Mesothelial cell of epicardium (in vitro differentiated cells): ENCODE measurements at regions not wholly inside any gene's neighbourhood (a gene's known extent, or its start where the extent isn't known, plus 50 kb on each side); places are given as distances from the start of the nearest gene placed in this dataset.
A peak's percentile ranks its signal among the peaks of the same experiment; 100 is the strongest.

Experiments used
- DNase-seq, 2 experiments: peaks; one replicate each; pipeline ENCODE4 v3.0.0; 2021; ENCODE audit warnings: low spot score in 2 of 2; ENCODE audit not compliant: unreplicated experiment in 2 of 2
- H3K27ac Mint-ChIP-seq: 2 replicates; pipeline ENCODE4 v1.8.0; 2021; ENCODE audit warnings: mixed read lengths
- H3K27me3 Mint-ChIP-seq: 2 replicates; pipeline ENCODE4 v1.8.0; 2021; ENCODE audit warnings: low read depth, mixed read lengths
- H3K36me3 Mint-ChIP-seq: 2 replicates; pipeline ENCODE4 v1.8.0; 2021; ENCODE audit warnings: mixed read lengths
- H3K4me1 Mint-ChIP-seq: 2 replicates; pipeline ENCODE4 v1.8.0; 2021; ENCODE audit warnings: mixed read lengths
- H3K4me3 Mint-ChIP-seq: 2 replicates; pipeline ENCODE4 v1.8.0; 2021; ENCODE audit warnings: mild to moderate bottlenecking, moderate library complexity, mixed read lengths
- H3K9me3 Mint-ChIP-seq: 2 replicates; pipeline ENCODE4 v1.8.0; 2021; ENCODE audit warnings: mixed read lengths
- CTCF ChIP-seq: fragments of 200-600 bp; sonication (generic); IDR thresholded peaks from one replicate; pipeline ENCODE4 v1.5.0; 2021; ENCODE audit warnings: antibody characterized with exemption; ENCODE audit not compliant: unreplicated experiment

GRCh38 chr14:101480022-101480746, 81.1 kb upstream of the DIO3 start:
- H3K4me3 Mint-ChIP-seq: no peak overlapping the region
- no peak overlapping the region for H3K27ac Mint-ChIP-seq
- peaks cover 33% of the 10 kb centered on the region for H3K4me1 Mint-ChIP-seq
- peak; percentile 10 to 22 for DNase-seq
- peaks cover 1% of the 10 kb centered on the region for H3K36me3 Mint-ChIP-seq
- no peaks in the 10 kb centered on the region for H3K27me3 Mint-ChIP-seq
- TF ChIP-seq CTCF: no peak
- H3K9me3 Mint-ChIP-seq: peaks cover 24% of the 10 kb centered on the region

GRCh38 chr14:101480747-101481530, 80.4 kb upstream of the DIO3 start:
- DNase-seq: peak; percentile 7 to 35
- no peak overlapping the region for H3K27ac Mint-ChIP-seq
- H3K36me3 Mint-ChIP-seq: peaks cover 1% of the 10 kb centered on the region
- H3K9me3 Mint-ChIP-seq: peaks cover 31% of the 10 kb centered on the region
- no peak for TF ChIP-seq CTCF
- no peak overlapping the region for H3K4me3 Mint-ChIP-seq
- peaks cover 30% of the 10 kb centered on the region for H3K4me1 Mint-ChIP-seq
- H3K27me3 Mint-ChIP-seq: no peaks in the 10 kb centered on the region

GRCh38 chr14:101481557-101481956, 79.7 kb upstream of the DIO3 start:
- Mint-ChIP-seq H3K9me3 (peaks cover 32% of the 10 kb centered on the region), H3K36me3 (peaks cover 1% of the 10 kb centered on the region), H3K4me3 (no peak overlapping the region), H3K27ac (no peak overlapping the region), H3K27me3 (no peaks in the 10 kb centered on the region), H3K4me1 (peaks cover 27% of the 10 kb centered on the region)
- peak; percentile 1 to 26 for DNase-seq
- no peak for TF ChIP-seq CTCF

- H3K27ac Mint-ChIP-seq: no peak overlapping the region
- DNase-seq: peak in 1 of 2 experiments; percentile 1
- H3K27me3 Mint-ChIP-seq: no peaks in the 10 kb centered on the region
- H3K4me1 Mint-ChIP-seq: peaks cover 23% of the 10 kb centered on the region
- H3K9me3 Mint-ChIP-seq: peaks cover 37% of the 10 kb centered on the region
- H3K36me3 Mint-ChIP-seq: peaks cover 3% of the 10 kb centered on the region
- no peak overlapping the region for H3K4me3 Mint-ChIP-seq
- no peak for TF ChIP-seq CTCF
Measured at GRCh38 chr14:101482066-101482465, 79.2 kb upstream of the DIO3 start.

DNA sequence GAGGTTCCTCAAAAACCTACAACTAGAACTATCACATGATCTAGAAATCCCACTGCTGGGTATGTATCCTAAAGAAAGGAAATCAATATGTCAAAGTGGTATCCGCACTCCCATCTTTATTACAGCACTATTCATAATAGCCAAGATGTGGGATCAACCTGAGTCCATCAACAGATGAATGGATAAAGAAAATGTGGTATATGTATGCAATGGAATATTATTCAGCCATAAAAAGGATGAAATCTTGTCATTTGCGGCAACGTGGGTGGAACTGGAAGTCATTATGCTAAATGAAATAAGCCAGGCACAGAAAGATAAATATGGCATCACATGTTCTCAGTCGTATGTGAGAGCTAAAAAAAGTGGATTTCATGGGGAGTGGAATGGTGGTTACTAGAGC, 77.5 kb upstream of the DIO3 start:
- Mint-ChIP-seq H3K9me3 (peaks cover 48% of the 10 kb centered on the region), H3K4me3 (no peak overlapping the region), H3K36me3 (peaks cover 4% of the 10 kb centered on the region), H3K27me3 (no peaks in the 10 kb centered on the region), H3K4me1 (peaks cover 11% of the 10 kb centered on the region), H3K27ac (no peak overlapping the region)
- DNase-seq: no peak
- TF ChIP-seq CTCF: no peak
